Activated CD8-positive, alpha-beta T cell treated with anti-CD3 and anti-CD28 coated beads, Interleukin-2, amount 10 ng/mL, durations not matched to agents 7 days and 5 days (primary cell): ENCODE measurements at regions not wholly inside any gene's neighbourhood (a gene's known extent, or its start where the extent isn't known, plus 50 kb on each side); places are given as distances from the start of the nearest gene placed in this dataset.
"Not testable (repeated sequence)": the region's sequence is repeated elsewhere in the genome, so short reads cannot be mapped to it uniquely, and the experiment has no call there.

Experiments used
- ATAC-seq: fragments of 150-1000 bp; cut with Tn5 transposase; one replicate; pipeline ENCODE4 v1.10.0; 2021; ENCODE audit warnings: moderate library complexity
- CTCF ChIA-PET: fragments of 350-600 bp; sonication (Branson Sonifier 250); formaldehyde crosslinking; loops from one replicate; lab custom pipeline; 2021; ENCODE audit warnings: antibody characterized with exemption; lab: Charles Lee
- POLR2A ChIA-PET: fragments of 350-600 bp; sonication (Branson Sonifier 250); formaldehyde crosslinking; loops from one replicate; lab custom pipeline; 2021; ENCODE audit warnings: antibody characterized with exemption; lab: Charles Lee
- DNase-seq: peaks from one replicate; pipeline ENCODE4 v3.0.0-alpha.2; 2020
- H3K27ac Mint-ChIP-seq: one replicate; pipeline ENCODE4 v1.8.0; 2021; ENCODE audit warnings: mild to moderate bottlenecking, mixed read lengths
- H3K27me3 Mint-ChIP-seq: one replicate; pipeline ENCODE4 v1.8.0; 2021; ENCODE audit warnings: low read depth, mixed read lengths
- H3K36me3 Mint-ChIP-seq: one replicate; pipeline ENCODE4 v1.8.0; 2021; ENCODE audit warnings: low read depth, mixed read lengths
- H3K4me1 Mint-ChIP-seq: one replicate; pipeline ENCODE4 v1.8.0; 2021; ENCODE audit warnings: low read depth, mixed read lengths
- H3K4me3 Mint-ChIP-seq: one replicate; pipeline ENCODE4 v1.8.0; 2021; ENCODE audit warnings: mild to moderate bottlenecking, mixed read lengths
- H3K9me3 Mint-ChIP-seq: one replicate; pipeline ENCODE4 v1.8.0; 2022; ENCODE audit warnings: mixed read lengths; ENCODE audit not compliant: insufficient read depth

GRCh38 chr5:88029011-88029410 is 239.6 kb downstream of the TMEM161B start:
- no peaks in the 10 kb centered on the region for H3K36me3 Mint-ChIP-seq
- DNase-seq (no peak), ATAC-seq (no peak)
- H3K27ac Mint-ChIP-seq = no peak overlapping the region
- H3K27me3 Mint-ChIP-seq = no peaks in the 10 kb centered on the region
- POLR2A ChIA-PET = interaction anchor here (0.6 kb wide), 1 partner anchor 77 kb away, joined by 3 read pairs; no protein-coding TSS in a partner anchor
- H3K4me1 Mint-ChIP-seq = no peaks in the 10 kb centered on the region
- H3K9me3 Mint-ChIP-seq = no peaks in the 10 kb centered on the region
- CTCF ChIA-PET = no interaction called here
- H3K4me3 Mint-ChIP-seq = no peak overlapping the region

- Mint-ChIP-seq H3K27me3 (no peaks in the 10 kb centered on the region), H3K4me3 (no peak overlapping the region), H3K4me1 (no peaks in the 10 kb centered on the region), H3K9me3 (no peaks in the 10 kb centered on the region), H3K36me3 (no peaks in the 10 kb centered on the region), H3K27ac (no peak overlapping the region)
- DNase-seq (no peak), ATAC-seq (no peak)
- ChIA-PET POLR2A (no interaction called here), CTCF (no interaction called here)
Measured at GRCh38 chr5:88021141-88021540, 247.5 kb downstream of the TMEM161B start.

- H3K9me3 Mint-ChIP-seq, H3K4me3 Mint-ChIP-seq, H3K27me3 Mint-ChIP-seq, POLR2A ChIA-PET, H3K36me3 Mint-ChIP-seq, ATAC-seq, H3K27ac Mint-ChIP-seq, CTCF ChIA-PET, DNase-seq, H3K4me1 Mint-ChIP-seq: not testable (repeated sequence)
Measured at GRCh38 chr5:88014984-88015383, 253.7 kb downstream of the TMEM161B start.

GRCh38 chr5:88000877-88001276 is 267.8 kb downstream of the TMEM161B start:
- no peak for ATAC-seq
- POLR2A ChIA-PET = no interaction called here

GRCh38 chr5:87997662-87998061 is 271.0 kb downstream of the TMEM161B start:
- Mint-ChIP-seq H3K36me3 (no peaks in the 10 kb centered on the region), H3K27me3 (no peaks in the 10 kb centered on the region), H3K9me3 (peaks cover 4% of the 10 kb centered on the region), H3K27ac (no peak overlapping the region), H3K4me3 (no peak overlapping the region), H3K4me1 (no peaks in the 10 kb centered on the region)
- CTCF ChIA-PET = no interaction called here
- ATAC-seq = no peak
- DNase-seq = no peak
- POLR2A ChIA-PET = no interaction called here

More at GRCh38 chr5:88000877-88001276, 267.8 kb downstream of the TMEM161B start:
- DNase-seq = no peak
- no peaks in the 10 kb centered on the region for H3K27me3 Mint-ChIP-seq
- no peak overlapping the region for H3K4me3 Mint-ChIP-seq
- peaks cover 4% of the 10 kb centered on the region for H3K9me3 Mint-ChIP-seq
- CTCF ChIA-PET = no interaction called here
- H3K4me1 Mint-ChIP-seq = no peaks in the 10 kb centered on the region
- H3K27ac Mint-ChIP-seq = no peak overlapping the region
- no peaks in the 10 kb centered on the region for H3K36me3 Mint-ChIP-seq

- ChIA-PET POLR2A (no interaction called here), CTCF (no interaction called here)
- no peaks in the 10 kb centered on the region for H3K4me1 Mint-ChIP-seq
- no peaks in the 10 kb centered on the region for H3K36me3 Mint-ChIP-seq
- no peak overlapping the region for H3K4me3 Mint-ChIP-seq
- ATAC-seq = no peak
- no peak for DNase-seq
- H3K27me3 Mint-ChIP-seq = no peaks in the 10 kb centered on the region
- no peaks in the 10 kb centered on the region for H3K9me3 Mint-ChIP-seq
- H3K27ac Mint-ChIP-seq = no peak overlapping the region
Measured at GRCh38 chr5:87966213-87966612, 302.4 kb downstream of the TMEM161B start.

- Mint-ChIP-seq H3K27me3 (no peaks in the 10 kb centered on the region), H3K9me3 (no peaks in the 10 kb centered on the region), H3K27ac (no peak overlapping the region), H3K4me1 (no peaks in the 10 kb centered on the region), H3K36me3 (no peaks in the 10 kb centered on the region), H3K4me3 (no peak overlapping the region)
- ChIA-PET POLR2A (no interaction called here), CTCF (no interaction called here)
- ATAC-seq = no peak
- DNase-seq = no peak
Measured at GRCh38 chr5:87954121-87954520, 314.5 kb downstream of the TMEM161B start.

GRCh38 chr5:87951661-87952060 is 317.0 kb downstream of the TMEM161B start:
- Mint-ChIP-seq H3K36me3 (no peaks in the 10 kb centered on the region), H3K27me3 (no peaks in the 10 kb centered on the region), H3K9me3 (no peaks in the 10 kb centered on the region), H3K4me1 (no peaks in the 10 kb centered on the region), H3K4me3 (no peak overlapping the region), H3K27ac (no peak overlapping the region)
- ATAC-seq = no peak
- ChIA-PET CTCF (no interaction called here), POLR2A (no interaction called here)
- DNase-seq = no peak

- no peak overlapping the region for H3K4me3 Mint-ChIP-seq
- H3K4me1 Mint-ChIP-seq = no peaks in the 10 kb centered on the region
- H3K27ac Mint-ChIP-seq = no peak overlapping the region
- H3K9me3 Mint-ChIP-seq = no peaks in the 10 kb centered on the region
- no peak for DNase-seq
- no peaks in the 10 kb centered on the region for H3K36me3 Mint-ChIP-seq
- ChIA-PET CTCF (no interaction called here), POLR2A (no interaction called here)
- no peak for ATAC-seq
- peaks cover 3% of the 10 kb centered on the region for H3K27me3 Mint-ChIP-seq
Measured at GRCh38 chr5:87949676-87950631, 318.7 kb downstream of the TMEM161B start.

GRCh38 chr5:87948486-87948885 is 320.2 kb downstream of the TMEM161B start:
- CTCF ChIA-PET = no interaction called here
- Mint-ChIP-seq H3K27ac (no peak overlapping the region), H3K27me3 (peaks cover 3% of the 10 kb centered on the region), H3K9me3 (no peaks in the 10 kb centered on the region), H3K4me3 (no peak overlapping the region), H3K36me3 (no peaks in the 10 kb centered on the region), H3K4me1 (no peaks in the 10 kb centered on the region)
- POLR2A ChIA-PET = no interaction called here
- ATAC-seq (no peak), DNase-seq (no peak)

GRCh38 chr5:87946271-87946670 is 322.4 kb downstream of the TMEM161B start:
- Mint-ChIP-seq H3K9me3 (no peaks in the 10 kb centered on the region), H3K36me3 (no peaks in the 10 kb centered on the region), H3K27ac (no peak overlapping the region), H3K27me3 (peaks cover 3% of the 10 kb centered on the region), H3K4me3 (no peak overlapping the region), H3K4me1 (no peaks in the 10 kb centered on the region)
- ATAC-seq (no peak), DNase-seq (no peak)
- ChIA-PET POLR2A (no interaction called here), CTCF (no interaction called here)

- no peak overlapping the region for H3K27ac Mint-ChIP-seq
- ChIA-PET CTCF (no interaction called here), POLR2A (no interaction called here)
- DNase-seq = no peak
- no peaks in the 10 kb centered on the region for H3K9me3 Mint-ChIP-seq
- H3K36me3 Mint-ChIP-seq = no peaks in the 10 kb centered on the region
- ATAC-seq = no peak
- peaks cover 3% of the 10 kb centered on the region for H3K27me3 Mint-ChIP-seq
- H3K4me1 Mint-ChIP-seq = no peaks in the 10 kb centered on the region
- H3K4me3 Mint-ChIP-seq = no peak overlapping the region
Measured at GRCh38 chr5:87945286-87945650, 323.4 kb downstream of the TMEM161B start.
